ENCODE measurements at regions not wholly inside any gene's neighbourhood (a gene's known extent, or its start where the extent isn't known, plus 50 kb on each side); places are given as distances from the start of the nearest gene placed in this dataset.
A peak's percentile ranks its signal among the peaks of the same experiment; 100 is the strongest.
"Not testable (repeated sequence)": the region's sequence is repeated elsewhere in the genome, so short reads cannot be mapped to it uniquely, and the experiment has no call there.

DNA sequence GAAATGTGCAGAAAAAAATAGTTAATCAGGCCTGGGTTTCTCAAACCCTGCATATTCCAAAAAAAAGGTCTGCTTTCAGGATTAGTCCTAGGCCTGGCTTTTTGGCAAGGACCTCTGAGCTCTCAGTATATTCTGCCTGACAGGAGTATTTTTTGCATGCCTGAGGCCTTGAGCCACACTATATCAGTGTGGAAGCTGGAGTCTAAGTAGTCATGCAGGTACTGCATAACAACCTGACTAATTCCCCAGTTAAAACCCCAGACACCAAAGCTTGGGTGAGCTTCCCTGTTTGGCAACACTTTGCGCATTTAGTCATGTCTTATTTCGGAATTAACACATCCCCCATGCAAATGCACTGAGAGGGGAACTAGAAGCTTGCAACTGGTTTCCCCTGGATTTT, 359.5 kb downstream of the CETN3 start:
- DNase-seq: no peak

GRCh38 chr5:90047113-90047512, 362.4 kb downstream of the CETN3 start:
- DNase-seq: no peak

- not testable (repeated sequence) for DNase-seq
Measured at GRCh38 chr5:90040082-90040481, 369.5 kb downstream of the CETN3 start.

- DNase-seq: no peak
Measured at GRCh38 chr5:90037646-90038045, 371.9 kb downstream of the CETN3 start.

DNA sequence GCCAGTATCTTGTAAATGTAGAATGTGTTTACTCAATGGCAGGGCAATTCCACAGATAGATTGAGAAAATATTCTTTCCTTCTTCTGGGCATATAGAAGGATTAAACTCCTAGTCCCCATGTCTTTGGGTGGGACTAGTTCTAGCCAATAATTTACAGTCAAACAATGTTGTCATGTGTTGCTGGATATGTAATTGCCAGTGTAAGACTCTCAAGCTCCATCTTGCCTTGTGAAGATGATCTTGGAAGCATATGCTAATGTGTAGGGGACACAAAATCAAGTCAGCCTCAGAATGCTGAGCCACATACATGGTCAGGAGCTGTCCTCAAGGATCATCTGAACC, 386.9 kb downstream of the CETN3 start:
- no peak for DNase-seq

- DNase-seq: no peak
Measured at GRCh38 chr5:90022002-90022710, 387.4 kb downstream of the CETN3 start.

- DNase-seq: no peak
Measured at GRCh38 chr5:90020575-90021538, 388.7 kb downstream of the CETN3 start.

DNA sequence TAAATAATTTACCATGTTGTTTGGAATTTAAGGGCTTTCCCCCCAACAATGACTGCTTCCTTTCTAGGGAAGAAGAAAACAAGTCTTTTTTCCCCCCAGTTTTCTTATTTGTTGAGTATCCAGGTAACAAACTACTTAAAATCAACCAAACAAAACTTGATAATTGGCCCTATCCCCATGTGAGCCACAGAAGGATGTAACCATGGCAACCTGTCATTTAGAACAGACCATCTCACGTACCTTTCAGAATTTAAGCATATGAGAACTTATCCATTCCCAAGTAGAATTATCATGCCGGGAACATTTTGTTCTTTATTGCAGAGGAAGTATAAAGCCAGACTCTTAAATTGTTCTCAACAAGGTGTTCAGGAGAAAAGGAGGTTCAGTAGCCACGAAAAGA, 392.3 kb downstream of the CETN3 start:
- no peak for DNase-seq

- DNase-seq: no peak
Measured at GRCh38 chr5:90015584-90016018, 394.0 kb downstream of the CETN3 start.

GRCh38 chr5:90014420-90014819, 395.1 kb downstream of the CETN3 start:
- DNase-seq: no peak

GRCh38 chr5:90000351-90000750, 409.2 kb downstream of the CETN3 start:
- DNase-seq: peak; percentile 1

DNA sequence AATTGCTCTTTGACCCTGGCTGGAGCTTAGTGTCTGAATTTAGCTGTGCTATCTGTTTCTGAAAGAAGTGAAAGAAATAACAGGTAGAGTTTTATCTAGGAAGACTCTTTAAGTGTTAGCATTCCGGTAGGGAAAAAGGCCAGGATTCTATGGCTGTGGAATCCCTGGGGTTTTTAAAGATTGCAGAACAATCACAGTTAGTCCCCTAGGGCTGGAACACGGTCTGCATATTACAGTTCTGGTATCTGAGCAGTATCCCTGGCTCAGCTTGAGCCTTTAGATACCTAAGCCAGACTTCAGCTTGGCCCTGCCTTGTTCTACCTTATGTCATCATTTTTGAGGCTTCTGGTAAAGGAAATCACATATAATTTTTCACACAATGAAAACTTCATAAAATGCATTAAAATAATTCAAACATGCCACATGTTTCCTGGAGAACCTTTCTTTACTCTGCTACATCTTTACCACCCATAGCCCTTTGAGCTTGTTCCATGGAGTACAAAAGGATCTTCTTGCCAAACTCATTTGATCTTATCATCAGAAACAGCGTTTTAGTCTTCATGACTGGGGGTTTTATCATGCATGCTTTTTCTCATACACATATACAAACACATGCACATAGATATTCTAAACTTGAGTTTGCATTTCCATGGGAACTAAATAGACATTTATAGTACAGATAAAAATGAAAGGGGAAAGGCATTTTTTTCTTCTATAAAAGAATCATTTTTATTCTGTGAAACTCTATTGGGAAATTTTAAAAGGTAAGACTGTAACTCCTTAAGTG, 410.8 kb downstream of the CETN3 start:
- no peak for DNase-seq

GRCh38 chr5:89996890-89997289, 412.7 kb downstream of the CETN3 start:
- no peak for DNase-seq

- DNase-seq: no peak
Measured at GRCh38 chr5:89996335-89996734, 413.2 kb downstream of the CETN3 start.

GRCh38 chr5:89994266-89994665, 415.3 kb downstream of the CETN3 start:
- DNase-seq: no peak

- no peak for DNase-seq
Measured at GRCh38 chr5:89992201-89992600, 417.4 kb downstream of the CETN3 start.

DNA sequence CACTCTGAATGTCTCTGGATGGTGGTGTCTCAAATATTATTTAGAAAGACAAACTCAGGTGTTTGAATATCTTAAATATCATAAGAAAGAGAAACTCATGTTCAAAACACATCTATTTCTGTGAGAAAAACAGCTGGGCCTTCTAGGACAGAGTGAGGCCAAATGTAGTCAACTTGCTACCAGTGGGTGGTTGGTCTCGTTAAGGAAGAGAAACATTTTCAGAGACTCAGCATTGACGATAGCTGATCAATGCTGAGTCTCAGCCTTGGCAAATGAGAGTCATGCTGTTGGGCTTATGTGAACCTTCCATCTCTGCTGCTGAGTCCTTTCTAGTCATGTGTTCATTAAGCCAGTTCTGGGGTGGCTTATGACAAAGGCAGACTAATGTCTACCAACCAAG, 418.0 kb downstream of the CETN3 start:
- no peak for DNase-seq

- no peak for DNase-seq
Measured at GRCh38 chr5:89989776-89990175, 419.8 kb downstream of the CETN3 start.

GRCh38 chr5:89988998-89989655, 420.4 kb downstream of the CETN3 start:
- no peak for DNase-seq

GRCh38 chr5:89988129-89988810, 421.3 kb downstream of the CETN3 start:
- DNase-seq: no peak

DNA sequence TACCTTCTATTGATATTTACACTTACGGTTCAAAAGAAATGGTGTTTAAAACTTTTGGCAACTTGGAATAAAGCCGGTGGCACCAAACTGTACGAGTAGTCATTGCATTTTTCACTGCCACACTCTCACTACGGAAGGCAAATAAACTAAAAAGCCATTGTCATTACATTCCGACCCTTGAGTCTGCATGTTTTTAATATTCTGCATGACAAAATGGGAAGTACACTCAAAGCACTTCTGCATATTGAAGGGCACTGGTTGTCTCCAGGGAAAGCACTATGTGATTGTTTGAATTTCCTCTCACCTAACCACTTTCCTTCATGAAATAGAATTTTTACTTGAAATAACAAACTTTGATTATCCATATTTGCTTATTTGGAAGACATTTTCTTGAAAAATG, 426.3 kb downstream of the CETN3 start:
- DNase-seq: no peak

Measured in activated CD4-positive, alpha-beta T cell treated with anti-CD3 and anti-CD28 coated beads, Interleukin-2, Interleukin-6, amounts not matched to agents 100 ng/mL and 50 ng/mL, durations not matched to agents 16 hours and 8 hours (primary cell).